ENCODE measurements at regions not wholly inside any gene's neighbourhood (a gene's known extent, or its start where the extent isn't known, plus 50 kb on each side); places are given as distances from the start of the nearest gene placed in this dataset.

GRCh38 chr3:145936971-145937370, 224.0 kb downstream of the PLOD2 start:
- no peak overlapping the region for H3K4me3 ChIP-seq (ENCODE audit: low read depth, low read length)
- no peak for DNase-seq (ENCODE audit: low read depth)
- TF ChIP-seq, protein P1, sequence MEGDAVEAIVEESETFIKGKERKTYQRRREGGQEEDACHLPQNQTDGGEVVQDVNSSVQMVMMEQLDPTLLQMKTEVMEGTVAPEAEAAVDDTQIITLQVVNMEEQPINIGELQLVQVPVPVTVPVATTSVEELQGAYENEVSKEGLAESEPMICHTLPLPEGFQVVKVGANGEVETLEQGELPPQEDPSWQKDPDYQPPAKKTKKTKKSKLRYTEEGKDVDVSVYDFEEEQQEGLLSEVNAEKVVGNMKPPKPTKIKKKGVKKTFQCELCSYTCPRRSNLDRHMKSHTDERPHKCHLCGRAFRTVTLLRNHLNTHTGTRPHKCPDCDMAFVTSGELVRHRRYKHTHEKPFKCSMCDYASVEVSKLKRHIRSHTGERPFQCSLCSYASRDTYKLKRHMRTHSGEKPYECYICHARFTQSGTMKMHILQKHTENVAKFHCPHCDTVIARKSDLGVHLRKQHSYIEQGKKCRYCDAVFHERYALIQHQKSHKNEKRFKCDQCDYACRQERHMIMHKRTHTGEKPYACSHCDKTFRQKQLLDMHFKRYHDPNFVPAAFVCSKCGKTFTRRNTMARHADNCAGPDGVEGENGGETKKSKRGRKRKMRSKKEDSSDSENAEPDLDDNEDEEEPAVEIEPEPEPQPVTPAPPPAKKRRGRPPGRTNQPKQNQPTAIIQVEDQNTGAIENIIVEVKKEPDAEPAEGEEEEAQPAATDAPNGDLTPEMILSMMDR (IDR thresholded peaks at IDR 0.05; ENCODE audit: insufficient read depth, low read length), result no peak

DNA sequence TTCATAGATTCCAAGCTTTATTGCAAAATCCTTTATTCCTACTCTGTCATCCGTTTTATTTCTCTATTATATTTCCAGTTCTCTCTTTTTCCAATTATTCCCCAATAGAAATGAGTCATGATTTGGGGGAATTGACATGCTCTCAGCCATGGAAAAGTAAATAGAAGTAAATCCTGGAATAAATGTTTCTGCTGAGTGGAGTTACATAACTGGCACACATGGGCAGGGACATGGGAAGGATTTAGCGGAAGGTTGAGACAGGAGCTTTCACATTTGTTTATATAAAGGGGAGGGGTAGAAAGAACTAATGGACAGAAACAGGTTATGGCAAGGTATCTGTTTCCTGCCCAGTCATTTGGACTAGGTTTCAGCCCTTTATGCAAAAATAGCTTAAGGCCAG, 221.6 kb downstream of the PLOD2 start:
- DNase-seq (ENCODE audit: low read depth), result no peak
- TF ChIP-seq, protein P1 (IDR thresholded peaks at IDR 0.05; ENCODE audit: insufficient read depth, low read length), result no peak
- no peak overlapping the region for H3K4me3 ChIP-seq (ENCODE audit: low read depth, low read length)

GRCh38 chr3:145942052-145942451, 218.9 kb downstream of the PLOD2 start:
- TF ChIP-seq, protein P1 (IDR thresholded peaks at IDR 0.05; ENCODE audit: insufficient read depth, low read length), result no peak
- DNase-seq (ENCODE audit: low read depth), result peak; percentile 20
- H3K4me3 ChIP-seq (ENCODE audit: low read depth, low read length), result no peak overlapping the region

- DNase-seq (ENCODE audit: low read depth), result no peak
- TF ChIP-seq, protein P1 (IDR thresholded peaks at IDR 0.05; ENCODE audit: insufficient read depth, low read length), result no peak
- no peak overlapping the region for H3K4me3 ChIP-seq (ENCODE audit: low read depth, low read length)
These were observed 217.0 kb downstream of the PLOD2 start for GRCh38 chr3:145943952-145944351.

GRCh38 chr3:145951441-145951840, 209.5 kb downstream of the PLOD2 start:
- peak; percentile 51 for DNase-seq (ENCODE audit: low read depth)
- TF ChIP-seq, protein P1 (IDR thresholded peaks at IDR 0.05; ENCODE audit: insufficient read depth, low read length), result no peak
- H3K4me3 ChIP-seq (ENCODE audit: low read depth, low read length), result no peak overlapping the region

DNA sequence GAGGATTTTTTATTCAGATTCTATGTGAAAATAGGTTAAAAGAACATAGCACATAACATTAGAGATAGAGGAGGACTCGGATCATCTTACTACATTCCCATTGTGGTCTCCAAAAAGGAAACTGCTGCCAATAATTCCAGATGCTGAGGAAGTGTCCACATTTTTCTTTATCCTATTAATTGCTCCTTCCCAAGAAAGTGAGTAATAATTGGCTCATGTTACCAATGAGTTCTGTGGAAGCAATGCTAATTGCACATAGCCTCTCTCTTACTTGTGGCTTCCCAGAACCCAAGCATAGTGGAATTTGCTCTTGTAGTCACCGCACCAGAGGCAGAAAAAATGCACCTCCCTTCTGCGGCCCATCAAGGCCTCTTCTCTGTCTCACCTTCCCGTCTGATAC, 208.4 kb downstream of the PLOD2 start:
- no peak overlapping the region for H3K4me3 ChIP-seq (ENCODE audit: low read depth, low read length)
- peak; percentile 77 for DNase-seq (ENCODE audit: low read depth)
- TF ChIP-seq, protein P1 (IDR thresholded peaks at IDR 0.05; ENCODE audit: insufficient read depth, low read length), result no peak

- TF ChIP-seq, protein P1 (IDR thresholded peaks at IDR 0.05; ENCODE audit: insufficient read depth, low read length), result no peak
- no peak for DNase-seq (ENCODE audit: low read depth)
- no peak overlapping the region for H3K4me3 ChIP-seq (ENCODE audit: low read depth, low read length)
These were observed 207.7 kb downstream of the PLOD2 start for GRCh38 chr3:145953316-145953715.

All from fibroblast of the aortic adventitia (primary cell).